ENCODE measurements at regions not wholly inside any gene's neighbourhood (a gene's known extent, or its start where the extent isn't known, plus 50 kb on each side); places are given as distances from the start of the nearest gene placed in this dataset.
"Not testable (repeated sequence)": the region's sequence is repeated elsewhere in the genome, so short reads cannot be mapped to it uniquely, and the experiment has no call there.

- Mint-ChIP-seq H3K4me3 (no peak overlapping the region), H3K27me3 (ENCODE audit: low read depth) (no peaks in the 10 kb centered on the region), H3K9me3 (peaks cover 19% of the 10 kb centered on the region), H3K36me3 (ENCODE audit: insufficient read depth) (no peaks in the 10 kb centered on the region), H3K4me1 (ENCODE audit: low read depth) (no peaks in the 10 kb centered on the region)
- DNase-seq (no peak), ATAC-seq (no peak)
These were observed 113.4 kb upstream of the SLITRK5 start for GRCh38 chr13:87557788-87558187.

DNA sequence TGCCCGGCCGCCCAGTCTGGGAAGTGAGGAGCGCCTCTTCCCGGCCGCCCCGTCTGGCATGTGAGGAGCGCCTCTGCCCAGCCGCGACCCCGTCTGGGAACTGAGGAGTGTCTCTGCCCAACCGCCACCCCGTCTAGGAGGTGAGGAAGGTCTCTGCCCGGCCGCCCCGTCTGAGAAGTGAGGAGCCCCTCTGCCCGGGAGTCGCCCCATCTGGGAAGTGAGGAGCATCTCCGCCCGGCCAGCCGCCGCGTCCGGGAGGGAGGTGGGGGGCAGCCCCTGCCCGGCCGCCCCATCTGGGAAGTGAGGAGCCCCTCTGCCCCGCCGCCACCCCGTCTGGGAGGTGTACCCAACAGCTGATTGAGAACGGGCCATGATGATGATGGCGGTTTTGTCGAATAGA, 109.6 kb upstream of the SLITRK5 start:
- H3K4me1 Mint-ChIP-seq (ENCODE audit: low read depth); DNase-seq; ATAC-seq; H3K27me3 Mint-ChIP-seq (ENCODE audit: low read depth); H3K36me3 Mint-ChIP-seq (ENCODE audit: insufficient read depth); H3K4me3 Mint-ChIP-seq: not testable (repeated sequence)
- H3K9me3 Mint-ChIP-seq = peaks cover 19% of the 10 kb centered on the region

DNA sequence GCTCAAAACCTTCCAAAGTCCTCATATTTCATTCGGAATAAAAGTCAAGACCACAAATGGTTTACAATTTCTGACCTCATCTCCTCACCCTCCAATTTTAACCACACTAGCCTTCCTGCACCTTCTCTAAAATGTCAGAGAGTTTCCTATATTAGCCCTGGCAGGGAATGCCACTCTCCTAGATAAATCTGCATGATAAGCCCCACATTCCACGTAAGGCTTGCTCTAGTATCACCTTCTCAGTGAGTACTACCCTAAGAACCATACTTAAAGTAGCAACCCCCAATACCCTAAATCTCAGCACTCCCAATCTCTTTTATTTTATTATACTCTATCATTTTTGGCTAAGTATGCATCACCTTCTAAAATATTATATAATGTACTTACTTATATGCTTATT, 100.5 kb upstream of the SLITRK5 start:
- no peaks in the 10 kb centered on the region for H3K36me3 Mint-ChIP-seq (ENCODE audit: insufficient read depth)
- H3K4me1 Mint-ChIP-seq (ENCODE audit: low read depth) = no peaks in the 10 kb centered on the region
- no peak for ATAC-seq
- no peak for DNase-seq
- H3K4me3 Mint-ChIP-seq = no peak overlapping the region
- peaks cover 16% of the 10 kb centered on the region for H3K9me3 Mint-ChIP-seq
- H3K27me3 Mint-ChIP-seq (ENCODE audit: low read depth) = no peaks in the 10 kb centered on the region

DNA sequence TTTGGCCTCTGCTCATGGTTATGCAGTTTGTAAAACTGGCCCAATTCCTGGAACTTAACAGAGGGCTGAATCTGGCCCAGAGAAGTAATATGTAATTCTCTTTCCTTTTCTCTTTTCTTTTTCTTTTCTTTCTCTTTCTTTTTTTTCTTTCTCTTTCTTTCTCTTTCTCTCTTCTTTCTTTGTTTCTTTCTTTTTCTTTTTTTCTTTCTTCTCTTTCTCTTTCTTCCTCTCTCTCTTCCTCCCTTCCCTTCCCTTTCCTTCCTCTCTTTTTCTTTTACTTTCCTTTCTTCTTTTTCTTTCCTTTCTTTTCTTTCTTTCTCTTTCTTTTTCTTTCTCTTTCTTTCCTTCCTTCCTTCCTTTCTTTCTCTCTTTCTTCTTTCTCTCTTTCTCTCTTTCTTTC, 88.8 kb upstream of the SLITRK5 start:
- ATAC-seq = no peak
- no peak for DNase-seq
- no peaks in the 10 kb centered on the region for H3K36me3 Mint-ChIP-seq (ENCODE audit: insufficient read depth)
- no peak overlapping the region for H3K4me3 Mint-ChIP-seq
- H3K9me3 Mint-ChIP-seq = no peaks in the 10 kb centered on the region
- H3K27me3 Mint-ChIP-seq (ENCODE audit: low read depth) = no peaks in the 10 kb centered on the region
- H3K4me1 Mint-ChIP-seq (ENCODE audit: low read depth) = no peaks in the 10 kb centered on the region

DNA sequence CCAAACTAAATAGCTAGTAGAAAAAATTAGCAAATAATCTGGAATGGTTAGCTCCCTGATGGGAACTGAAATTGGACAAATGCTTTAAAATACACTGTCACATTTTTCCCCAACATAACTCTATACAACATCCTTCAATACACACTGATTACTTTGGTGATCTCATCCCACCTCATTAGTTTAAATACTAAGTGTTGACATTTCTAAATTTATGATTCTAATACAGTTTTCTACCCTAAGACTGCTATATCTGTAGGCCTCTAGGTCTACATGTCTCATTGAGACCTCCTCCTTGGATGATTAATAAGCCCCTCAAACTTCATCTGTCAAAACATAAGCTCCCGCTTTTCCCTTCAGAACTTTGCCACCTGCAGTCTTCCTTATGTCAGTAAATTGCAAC, 80.7 kb upstream of the SLITRK5 start:
- no peaks in the 10 kb centered on the region for H3K27me3 Mint-ChIP-seq (ENCODE audit: low read depth)
- DNase-seq (no peak), ATAC-seq (no peak)
- no peaks in the 10 kb centered on the region for H3K36me3 Mint-ChIP-seq (ENCODE audit: insufficient read depth)
- H3K4me3 Mint-ChIP-seq = no peak overlapping the region
- peaks cover 3% of the 10 kb centered on the region for H3K9me3 Mint-ChIP-seq
- H3K4me1 Mint-ChIP-seq (ENCODE audit: low read depth) = no peaks in the 10 kb centered on the region

DNA sequence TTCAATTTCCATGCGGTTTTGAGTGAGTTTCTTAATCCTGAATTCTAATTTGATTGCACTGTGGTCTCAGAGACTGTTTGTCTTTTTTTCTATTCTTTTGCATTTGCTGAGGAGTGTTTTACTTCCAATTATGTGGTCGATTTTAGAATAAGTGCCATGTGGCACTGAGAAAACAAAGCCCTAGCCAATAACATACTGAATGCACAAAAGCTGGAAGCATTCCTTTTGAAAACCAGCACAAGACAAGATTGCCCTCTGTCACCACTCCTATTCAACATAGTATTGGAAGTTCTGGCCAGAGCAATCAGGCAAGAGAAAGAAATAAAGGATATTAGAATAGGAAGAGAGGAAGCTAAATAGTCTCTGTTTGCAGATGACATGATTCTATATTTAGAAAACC, 66.7 kb upstream of the SLITRK5 start:
- ATAC-seq; H3K36me3 Mint-ChIP-seq (ENCODE audit: insufficient read depth); H3K27me3 Mint-ChIP-seq (ENCODE audit: low read depth): not testable (repeated sequence)

GRCh38 chr13:87607266-87607665, 63.9 kb upstream of the SLITRK5 start:
- H3K9me3 Mint-ChIP-seq = peaks cover 18% of the 10 kb centered on the region
- H3K4me1 Mint-ChIP-seq (ENCODE audit: low read depth) = no peaks in the 10 kb centered on the region
- H3K27me3 Mint-ChIP-seq (ENCODE audit: low read depth) = no peaks in the 10 kb centered on the region
- ATAC-seq = no peak
- H3K4me3 Mint-ChIP-seq = no peak overlapping the region
- no peak for DNase-seq
- no peaks in the 10 kb centered on the region for H3K36me3 Mint-ChIP-seq (ENCODE audit: insufficient read depth)

More for the DNA sequence above, 66.7 kb upstream of the SLITRK5 start:
- H3K4me3 Mint-ChIP-seq; DNase-seq; H3K4me1 Mint-ChIP-seq (ENCODE audit: low read depth): not testable (repeated sequence)
- peaks cover 20% of the 10 kb centered on the region for H3K9me3 Mint-ChIP-seq

GRCh38 chr13:87614276-87614675, 56.9 kb upstream of the SLITRK5 start:
- Mint-ChIP-seq H3K27me3 (ENCODE audit: low read depth) (no peaks in the 10 kb centered on the region), H3K4me1 (ENCODE audit: low read depth) (no peaks in the 10 kb centered on the region), H3K36me3 (ENCODE audit: insufficient read depth) (no peaks in the 10 kb centered on the region), H3K9me3 (no peaks in the 10 kb centered on the region), H3K4me3 (no peak overlapping the region)
- no peak for ATAC-seq
- DNase-seq = no peak

Measured in activated T-cell treated with anti-CD3 and anti-CD28 coated beads, Interleukin-2, amount 50 U/mL, for 4 hours (primary cell).